LoVo (cell line): ENCODE measurements at regions not wholly inside any gene's neighbourhood (a gene's known extent, or its start where the extent isn't known, plus 50 kb on each side); places are given as distances from the start of the nearest gene placed in this dataset.

ENCODE experiments used
- DNase-seq: peaks from one replicate; pipeline ENCODE4 v3.0.0-alpha.2; 2016; ENCODE audit warnings: low spot score

- DNase-seq, result no peak
Observed at GRCh38 chr3:86731501-86731901, 259.4 kb downstream of the VGLL3 start.

GRCh38 chr3:86723433-86723832, 267.5 kb downstream of the VGLL3 start:
- no peak for DNase-seq

DNA sequence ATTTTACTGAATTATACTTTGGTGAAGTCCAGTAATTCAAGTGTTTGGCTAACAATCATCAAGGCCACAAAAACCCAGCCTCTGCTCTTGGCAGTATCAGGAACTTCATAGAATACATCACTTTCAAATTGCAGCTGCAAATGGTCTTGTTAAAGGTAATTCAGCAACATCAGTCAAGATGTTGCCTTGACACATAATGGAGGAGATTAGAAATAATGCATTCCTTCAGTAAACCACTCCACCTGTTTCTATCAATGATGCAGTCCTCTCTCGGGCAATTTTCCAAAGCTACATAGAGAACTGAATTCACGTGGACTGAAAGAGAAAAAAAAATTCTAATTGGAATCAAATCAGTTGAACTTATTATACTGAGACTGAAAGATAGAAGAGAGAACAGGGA, 279.3 kb downstream of the VGLL3 start:
- no peak for DNase-seq

- DNase-seq, result no peak
Observed at GRCh38 chr3:86708893-86709292, 282.1 kb downstream of the VGLL3 start.

- peak; percentile 7 for DNase-seq
Observed at GRCh38 chr3:86702381-86702958, 288.5 kb downstream of the VGLL3 start.

- DNase-seq, result no peak
Observed at GRCh38 chr3:86695752-86696151, 295.2 kb downstream of the VGLL3 start.

DNA sequence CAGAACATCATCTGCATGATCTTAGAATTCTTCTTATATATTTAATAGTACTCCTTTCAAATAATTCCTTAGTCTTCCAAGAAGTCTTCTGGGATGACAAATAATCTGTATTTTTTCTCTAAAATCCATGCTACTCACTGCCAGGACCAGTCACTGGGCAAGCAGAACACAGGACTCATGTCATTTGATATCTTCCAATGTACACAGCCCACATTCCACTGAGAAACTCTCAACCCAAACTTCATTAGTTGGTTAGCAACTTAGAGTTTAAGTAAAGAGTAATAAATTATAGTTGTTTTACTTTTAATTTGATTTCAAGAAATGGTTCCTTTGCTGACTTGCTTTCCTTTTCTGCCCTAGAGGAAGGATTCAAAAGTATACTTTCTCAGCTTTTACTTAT, 317.0 kb downstream of the VGLL3 start:
- no peak for DNase-seq

GRCh38 chr3:86661817-86662216, 329.1 kb downstream of the VGLL3 start:
- no peak for DNase-seq

GRCh38 chr3:86658876-86659275, 332.1 kb downstream of the VGLL3 start:
- no peak for DNase-seq

DNA sequence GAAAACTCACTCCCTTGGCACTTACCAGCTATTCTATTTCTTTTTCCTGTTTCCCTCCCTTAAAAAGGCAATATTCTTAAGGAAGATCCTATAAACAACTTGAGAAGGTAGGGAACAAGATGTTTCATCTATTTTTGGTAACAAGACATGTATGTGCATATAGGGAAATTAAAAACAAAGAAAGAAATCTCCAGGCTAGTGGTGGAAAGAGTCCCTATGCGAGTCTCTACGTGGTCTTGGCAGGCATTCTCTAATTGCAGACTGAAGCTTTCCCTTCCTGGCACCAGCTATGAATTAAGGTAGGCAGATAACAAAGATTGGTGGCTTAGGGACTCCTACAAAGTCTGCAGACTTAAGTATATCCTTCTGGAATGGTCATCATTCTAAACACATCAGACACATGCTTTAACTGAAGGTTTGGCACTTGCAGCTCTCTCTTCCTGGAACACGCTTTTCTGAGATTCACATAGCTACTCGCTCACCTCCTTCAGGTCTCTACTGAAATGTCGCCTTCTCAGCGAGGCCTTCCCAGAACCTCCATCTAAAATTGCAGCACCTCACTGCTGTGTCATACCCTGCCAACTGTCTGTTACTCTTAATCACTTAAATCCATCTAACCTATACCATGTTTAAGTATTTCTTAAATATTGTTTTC, 336.0 kb downstream of the VGLL3 start:
- no peak for DNase-seq

DNA sequence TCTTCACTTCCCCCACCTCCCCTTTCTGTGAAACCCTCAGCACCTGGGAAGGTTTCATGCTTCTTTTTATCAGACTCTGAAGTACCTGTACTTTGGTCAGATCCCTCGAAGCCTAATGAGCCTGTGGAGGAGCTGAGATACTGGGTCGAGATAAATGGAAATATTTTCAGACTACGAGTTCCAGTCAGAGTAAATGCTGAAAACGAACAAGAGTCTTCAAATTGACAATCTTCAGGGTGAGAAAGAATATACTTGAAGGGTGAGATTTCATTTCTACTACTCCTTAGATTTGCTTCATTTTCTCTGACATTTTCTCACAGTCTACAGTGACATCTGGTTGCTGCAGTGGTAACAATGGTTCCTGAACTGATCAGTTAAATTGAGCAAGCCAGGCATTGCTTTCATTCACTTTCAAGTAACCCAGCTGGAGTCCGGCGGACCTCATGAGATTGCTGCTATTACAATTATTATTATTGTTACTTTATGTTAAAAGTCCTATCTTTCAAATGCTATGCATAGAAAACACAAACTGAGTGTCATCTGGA, 337.2 kb downstream of the VGLL3 start:
- DNase-seq, result no peak

DNA sequence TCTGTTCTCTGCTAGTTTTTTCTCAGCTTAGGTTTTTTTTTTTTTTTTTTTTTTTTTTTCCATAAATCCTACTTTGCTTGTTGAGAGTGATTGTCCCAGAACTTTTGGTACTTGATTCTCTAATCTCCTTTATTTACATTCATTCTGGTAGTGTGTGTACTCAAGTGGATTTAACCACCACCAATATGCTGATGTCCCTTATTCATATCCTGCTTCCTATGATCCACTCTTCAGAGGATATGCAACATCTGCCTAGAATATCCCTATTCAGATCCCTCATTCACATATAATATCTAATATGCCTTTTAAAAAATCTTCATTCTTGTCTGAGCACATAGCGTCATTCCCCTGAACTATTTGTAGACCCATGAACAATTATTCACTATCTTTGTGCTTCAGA, 342.9 kb downstream of the VGLL3 start:
- DNase-seq, result no peak

DNA sequence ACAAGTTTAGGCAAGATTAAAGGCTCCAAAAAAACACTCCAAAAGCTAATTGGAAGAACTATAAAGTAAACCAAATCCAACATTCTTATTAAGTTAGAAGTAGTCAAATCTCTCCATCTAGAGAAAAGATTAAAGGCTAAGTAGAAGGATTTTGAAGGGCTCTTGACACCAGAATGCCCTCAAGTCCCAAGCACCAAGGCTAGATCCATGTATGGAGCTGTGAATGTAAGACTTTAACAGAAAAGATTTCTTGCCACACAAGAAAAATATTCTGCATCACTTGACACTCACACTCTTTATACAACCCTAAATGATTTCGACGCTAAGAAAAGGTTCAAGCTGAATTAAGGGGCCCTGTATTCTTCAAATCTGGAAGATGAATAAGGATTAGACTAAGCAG, 345.2 kb downstream of the VGLL3 start:
- DNase-seq, result no peak

GRCh38 chr3:86634361-86634760, 356.6 kb downstream of the VGLL3 start:
- DNase-seq, result no peak

DNA sequence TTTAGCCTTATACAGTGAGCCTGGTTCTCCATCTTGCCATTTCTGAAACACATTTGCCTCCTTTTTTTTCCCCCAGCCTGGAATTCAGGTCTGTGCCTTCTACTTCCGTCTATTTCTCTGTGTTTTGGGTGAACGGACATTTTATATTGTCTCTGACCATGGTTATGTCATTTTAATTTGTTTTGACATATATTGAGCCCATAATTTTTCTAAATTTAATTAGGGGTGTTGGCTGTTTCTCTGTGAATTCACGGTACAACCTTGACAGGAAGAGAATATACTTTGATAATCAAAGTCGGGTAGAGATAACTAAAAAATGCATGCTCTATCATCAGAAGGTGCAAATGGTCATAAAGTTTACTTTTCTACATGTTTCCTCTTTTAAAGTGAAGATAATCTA, 361.4 kb downstream of the VGLL3 start:
- DNase-seq, result no peak

DNA sequence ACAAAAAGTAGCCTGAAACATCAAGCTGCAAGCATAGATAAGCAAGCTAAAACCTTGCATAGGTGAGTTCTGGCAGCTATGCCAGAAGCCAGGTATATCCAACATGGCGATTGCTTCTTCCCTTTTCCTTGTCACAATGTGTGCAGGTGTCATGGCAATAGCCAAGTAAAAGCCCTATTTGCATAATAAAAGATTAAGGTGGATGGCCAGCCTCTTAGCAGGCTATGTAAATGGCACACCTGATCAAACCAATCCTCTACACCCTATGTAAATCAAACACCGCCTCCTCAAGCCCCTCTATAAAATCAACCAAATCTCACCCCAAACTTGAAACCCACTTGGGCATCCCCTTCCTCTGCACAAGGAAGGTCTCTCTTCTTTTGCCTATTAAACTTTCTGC, 366.8 kb downstream of the VGLL3 start:
- no peak for DNase-seq

- no peak for DNase-seq
Observed at GRCh38 chr3:86618706-86619105, 372.2 kb downstream of the VGLL3 start.

GRCh38 chr3:86605166-86605565, 385.8 kb downstream of the VGLL3 start:
- DNase-seq, result no peak

GRCh38 chr3:86595696-86596095, 395.3 kb downstream of the VGLL3 start:
- no peak for DNase-seq

DNA sequence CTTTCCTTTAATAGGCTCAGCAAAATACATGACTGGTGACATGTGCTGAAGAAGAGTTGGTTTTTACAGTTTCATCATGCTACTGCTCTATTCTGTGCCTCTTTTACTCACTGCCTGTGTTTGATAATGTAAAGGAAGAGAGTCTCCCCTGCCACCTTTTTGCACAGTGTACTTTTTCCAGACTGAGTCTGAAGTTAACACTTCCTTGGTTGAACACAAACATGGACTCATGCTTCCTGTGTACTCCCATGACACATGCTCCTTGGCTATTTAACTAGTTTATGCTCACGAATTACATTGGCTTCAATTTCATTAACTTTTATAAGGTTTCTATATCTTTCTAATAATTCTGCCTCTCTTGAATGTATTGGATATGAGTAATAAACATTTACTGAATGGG, 396.1 kb downstream of the VGLL3 start:
- DNase-seq, result no peak

DNA sequence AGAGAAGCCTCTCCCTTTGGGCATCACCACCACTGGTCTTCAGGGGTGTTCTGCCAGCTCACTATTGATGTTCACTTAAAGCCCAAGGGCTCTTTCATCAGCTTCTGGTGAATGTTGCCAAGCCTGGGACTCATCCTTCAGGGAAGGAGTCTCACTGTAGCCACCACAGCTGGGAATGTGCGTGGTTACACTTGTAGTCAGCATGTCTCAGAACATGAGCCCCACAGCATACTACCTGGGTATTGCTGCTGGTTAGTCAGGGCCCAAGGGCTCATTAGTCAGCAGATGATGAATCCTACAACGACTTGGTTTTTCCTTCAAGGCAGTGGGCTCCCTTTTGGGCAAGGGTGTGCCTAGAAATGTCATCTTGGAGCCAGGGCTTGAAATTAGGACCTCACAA, 412.9 kb downstream of the VGLL3 start:
- DNase-seq, result no peak

DNA sequence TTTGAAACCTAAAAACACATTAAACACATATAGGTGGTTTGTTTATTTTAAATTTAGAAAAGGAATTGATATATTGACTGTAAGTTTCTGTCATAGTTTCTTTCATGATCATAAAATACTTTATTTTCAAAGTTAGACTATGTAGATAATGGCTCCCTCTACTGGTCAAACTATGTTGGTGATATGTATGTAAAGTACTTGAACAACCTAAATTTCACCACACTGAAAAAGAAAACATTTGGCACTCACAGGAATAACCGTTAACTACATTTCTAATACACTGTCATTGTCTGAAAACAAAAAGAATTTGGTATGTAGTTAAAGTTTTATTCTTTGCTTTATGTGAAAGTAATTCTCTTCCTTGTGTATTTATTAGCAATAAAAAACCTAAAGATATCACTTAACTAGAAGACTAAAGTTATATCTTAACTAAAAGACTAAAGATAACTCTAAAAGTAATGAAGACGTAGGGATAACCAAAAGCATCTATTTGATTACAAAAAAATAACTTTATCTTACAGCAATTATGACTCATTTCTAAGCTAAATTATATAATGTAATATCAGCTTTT, 427.5 kb downstream of the VGLL3 start:
- DNase-seq, result peak; percentile 60

DNA sequence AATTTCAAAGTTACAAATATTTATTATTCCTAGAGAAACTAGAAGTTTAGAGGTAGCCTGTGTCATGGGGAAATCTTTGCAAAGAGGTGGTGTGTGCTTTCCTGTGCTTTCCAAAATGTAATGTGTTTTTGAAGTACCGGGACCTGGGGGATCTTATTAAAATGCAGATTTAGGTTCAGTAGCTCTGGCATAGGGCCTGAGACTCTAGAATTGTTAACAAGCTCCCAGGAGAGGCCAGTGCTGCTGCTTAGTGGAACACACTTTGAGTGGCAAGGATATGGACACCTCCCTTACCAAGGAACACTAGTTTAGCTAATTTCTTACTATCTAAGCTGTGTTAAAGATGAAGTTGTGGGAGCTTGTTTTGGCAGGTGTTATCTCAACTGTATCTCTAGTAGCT, 428.9 kb downstream of the VGLL3 start:
- no peak for DNase-seq

GRCh38 chr3:86561215-86561614, 429.7 kb downstream of the VGLL3 start:
- no peak for DNase-seq
